Mucosa of rectum (tissue), 2 donors: ENCODE measurements at regions not wholly inside any gene's neighbourhood (a gene's known extent, or its start where the extent isn't known, plus 50 kb on each side); places are given as distances from the start of the nearest gene placed in this dataset.

Source experiments
- H3K27ac ChIP-seq, 2 donors: one replicate each; pipeline ENCODE4 v1.7.0; 2013; ENCODE audit warnings: inconsistent platforms in 2 of 2, low read depth in 2 of 2, low read length in 2 of 2
- H3K27me3 ChIP-seq, 2 donors: one replicate each; pipeline ENCODE4 v1.7.0; 2013; ENCODE audit warnings: low read length in 2 of 2; ENCODE audit not compliant: control insufficient read depth in 2 of 2, insufficient read depth in 2 of 2
- H3K36me3 ChIP-seq, 2 donors: one replicate each; pipeline ENCODE4 v1.7.0; 2013; ENCODE audit warnings: low read length in 2 of 2; ENCODE audit not compliant: control insufficient read depth in 2 of 2, insufficient read depth in 2 of 2
- H3K4me1 ChIP-seq, 2 donors: one replicate each; pipeline ENCODE4 v1.7.0; 2013; ENCODE audit warnings: low read length in 2 of 2, mild to moderate bottlenecking in 1 of 2; ENCODE audit not compliant: control insufficient read depth in 2 of 2, insufficient read depth in 2 of 2
- H3K4me3 ChIP-seq, 2 donors: one replicate each; pipeline ENCODE4 v1.7.0; 2013; ENCODE audit warnings: low read length in 2 of 2
- H3K9ac ChIP-seq, 2 donors: one replicate each; pipeline ENCODE4 v1.7.0; 2013; ENCODE audit warnings: low read length in 2 of 2, low read depth in 1 of 2, mild to moderate bottlenecking in 1 of 2
- H3K9me3 ChIP-seq, 2 donors: one replicate each; pipeline ENCODE4 v1.7.0; 2013; ENCODE audit warnings: low read length in 2 of 2; ENCODE audit not compliant: control insufficient read depth in 2 of 2
- donor health status: healthy.
- donor health status: Normal muscosa, but diverticular disease.

DNA sequence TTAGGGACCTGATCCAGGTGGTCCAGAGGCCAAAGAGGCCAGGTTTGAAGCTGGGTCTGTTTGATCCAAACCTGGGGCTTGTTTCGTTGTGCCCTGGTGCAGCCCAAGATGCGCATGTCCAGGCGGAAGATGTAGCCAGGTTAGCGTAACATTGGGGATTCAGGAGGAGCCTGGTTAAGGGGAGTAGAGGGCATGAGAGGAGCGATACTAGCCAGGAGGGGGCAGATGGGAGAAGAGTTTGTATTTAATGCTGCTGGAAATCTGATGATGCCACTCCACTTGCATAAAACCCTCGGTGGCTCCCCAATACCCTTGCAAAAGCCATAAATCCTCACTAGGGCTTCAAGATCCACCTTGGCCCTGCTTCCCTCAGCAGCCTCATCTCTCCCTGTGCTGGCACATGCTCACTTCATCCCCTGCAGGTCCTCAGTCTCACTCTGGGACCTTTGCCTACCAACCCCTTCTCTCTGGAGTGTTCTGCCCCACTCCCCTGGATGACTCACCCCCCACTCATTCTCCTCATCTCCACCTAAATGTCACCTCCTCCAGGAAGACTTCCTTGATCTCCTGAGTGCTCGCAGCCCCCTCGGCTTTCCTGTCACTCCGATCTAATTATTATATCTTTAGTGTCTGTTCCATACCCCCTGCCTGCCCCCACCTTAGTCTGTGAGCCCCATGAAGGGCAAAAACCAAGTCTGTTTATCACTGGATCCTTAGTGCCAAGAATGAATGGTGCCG, 95.9 kb downstream of the MIAT start:
- no peak overlapping the region for H3K27ac ChIP-seq
- no peaks in the 10 kb centered on the region for H3K9me3 ChIP-seq
- no peak overlapping the region for H3K4me3 ChIP-seq
- peaks cover 0 to 3% of the 10 kb centered on the region in 2 donors for H3K4me1 ChIP-seq
- H3K9ac ChIP-seq, result no peak overlapping the region
- no peaks in the 10 kb centered on the region for H3K27me3 ChIP-seq
- H3K36me3 ChIP-seq, result no peaks in the 10 kb centered on the region

DNA sequence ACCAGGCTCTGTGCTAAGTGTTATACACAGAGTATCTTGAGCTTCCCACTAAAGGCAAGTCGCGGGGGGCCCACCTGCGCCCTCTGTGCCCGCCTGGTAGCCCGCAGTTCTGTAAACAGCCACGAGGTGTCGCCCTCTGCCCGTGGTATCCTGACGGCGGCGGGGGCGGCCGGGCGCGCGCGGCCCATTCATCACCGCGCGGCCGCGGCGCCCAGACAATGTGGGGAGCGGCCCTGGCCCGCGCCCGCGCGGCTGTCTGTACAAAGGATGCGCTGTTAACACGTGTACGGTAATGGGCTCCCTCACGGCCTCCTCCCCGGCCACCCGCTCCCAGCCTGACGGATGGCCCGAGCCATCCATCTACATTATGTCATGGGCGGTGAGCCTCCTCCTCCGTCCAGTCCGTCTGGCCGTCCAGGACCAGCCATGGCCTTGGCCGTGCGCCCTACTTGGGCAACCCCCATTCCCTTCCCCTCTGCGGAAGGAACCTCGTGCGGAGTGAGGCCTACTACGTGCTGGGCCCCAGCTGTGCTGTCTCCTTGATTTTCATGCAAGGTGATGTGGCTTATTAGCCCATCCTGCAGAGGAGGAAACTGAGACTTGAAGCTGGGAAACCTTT, 99.4 kb downstream of the MIAT start:
- no peaks in the 10 kb centered on the region for H3K9me3 ChIP-seq
- no peak overlapping the region for H3K27ac ChIP-seq
- no peak overlapping the region for H3K4me3 ChIP-seq
- H3K9ac ChIP-seq, result no peak overlapping the region
- peaks cover 0 to 3% of the 10 kb centered on the region in 2 donors for H3K4me1 ChIP-seq
- H3K27me3 ChIP-seq, result no peaks in the 10 kb centered on the region
- no peaks in the 10 kb centered on the region for H3K36me3 ChIP-seq

DNA sequence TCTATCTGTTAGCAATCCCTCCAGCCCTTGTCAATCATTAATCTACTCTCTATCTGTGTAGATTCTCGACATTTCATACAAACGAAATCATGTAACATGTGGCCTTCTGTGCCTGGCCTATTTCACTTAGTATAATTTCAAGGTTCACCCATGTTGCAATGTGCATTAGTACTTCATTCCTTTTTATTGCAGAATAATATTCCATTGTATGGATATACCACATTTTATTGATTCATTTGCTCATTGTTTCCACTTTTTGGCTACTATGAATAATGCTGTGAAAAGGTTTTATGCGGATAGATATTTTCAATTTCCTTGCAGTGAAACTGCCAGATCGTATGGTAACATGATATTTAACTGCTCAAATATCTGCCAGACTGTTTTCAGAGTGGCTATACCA, 100.1 kb downstream of the MIAT start:
- Histone ChIP-seq H3K27ac (no peak overlapping the region), H3K4me3 (no peak overlapping the region), H3K9me3 (no peaks in the 10 kb centered on the region), H3K4me1 (peaks cover 0 to 3% of the 10 kb centered on the region in 2 donors), H3K27me3 (no peaks in the 10 kb centered on the region), H3K36me3 (no peaks in the 10 kb centered on the region), H3K9ac (no peak overlapping the region)

DNA sequence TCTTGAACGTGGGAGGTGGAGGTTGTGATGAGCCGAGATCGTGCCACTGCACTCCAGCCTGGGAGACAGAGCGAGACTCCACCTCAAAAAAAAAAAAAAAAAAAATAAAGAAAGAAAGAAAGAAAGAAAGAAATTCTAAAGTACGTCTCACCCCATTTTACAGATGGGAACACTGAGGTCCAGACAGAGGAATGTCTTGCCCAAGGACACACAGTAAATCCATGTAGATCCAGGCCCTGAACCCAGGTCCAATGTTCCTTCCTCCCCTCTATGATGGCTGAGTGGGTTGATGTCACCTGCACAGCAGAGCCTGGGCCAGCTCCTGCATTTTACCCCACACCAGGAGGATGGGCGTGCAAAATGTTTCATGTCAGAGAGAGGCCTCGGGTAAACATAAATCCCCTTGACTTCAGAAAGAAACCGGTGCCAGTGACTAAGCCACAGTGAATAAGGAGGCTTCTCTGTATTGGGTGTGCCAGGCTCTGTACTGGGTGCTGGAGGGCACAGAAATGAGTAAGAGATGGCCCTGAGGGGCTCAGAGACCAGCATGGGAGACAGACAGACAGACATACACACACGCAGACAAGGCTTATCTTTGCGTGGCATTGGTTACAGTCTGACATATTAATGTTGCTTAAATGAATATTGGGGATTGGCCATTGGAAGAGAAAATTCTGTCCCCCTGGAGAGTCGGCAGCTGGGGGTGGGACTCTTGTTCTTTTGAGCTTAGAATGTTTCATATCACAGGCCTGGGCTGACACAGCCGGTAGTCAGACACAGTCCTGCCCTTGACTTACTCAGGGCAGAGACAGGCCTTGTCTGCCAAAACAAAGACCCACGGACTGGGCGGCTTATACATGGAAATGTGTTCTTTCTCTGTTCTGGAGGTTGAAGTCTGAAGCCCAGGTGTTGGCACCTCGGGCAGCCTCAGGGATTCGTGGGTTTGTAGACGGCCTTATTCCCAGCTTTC, 105.4 kb downstream of the MIAT start:
- no peak overlapping the region for H3K9ac ChIP-seq

DNA sequence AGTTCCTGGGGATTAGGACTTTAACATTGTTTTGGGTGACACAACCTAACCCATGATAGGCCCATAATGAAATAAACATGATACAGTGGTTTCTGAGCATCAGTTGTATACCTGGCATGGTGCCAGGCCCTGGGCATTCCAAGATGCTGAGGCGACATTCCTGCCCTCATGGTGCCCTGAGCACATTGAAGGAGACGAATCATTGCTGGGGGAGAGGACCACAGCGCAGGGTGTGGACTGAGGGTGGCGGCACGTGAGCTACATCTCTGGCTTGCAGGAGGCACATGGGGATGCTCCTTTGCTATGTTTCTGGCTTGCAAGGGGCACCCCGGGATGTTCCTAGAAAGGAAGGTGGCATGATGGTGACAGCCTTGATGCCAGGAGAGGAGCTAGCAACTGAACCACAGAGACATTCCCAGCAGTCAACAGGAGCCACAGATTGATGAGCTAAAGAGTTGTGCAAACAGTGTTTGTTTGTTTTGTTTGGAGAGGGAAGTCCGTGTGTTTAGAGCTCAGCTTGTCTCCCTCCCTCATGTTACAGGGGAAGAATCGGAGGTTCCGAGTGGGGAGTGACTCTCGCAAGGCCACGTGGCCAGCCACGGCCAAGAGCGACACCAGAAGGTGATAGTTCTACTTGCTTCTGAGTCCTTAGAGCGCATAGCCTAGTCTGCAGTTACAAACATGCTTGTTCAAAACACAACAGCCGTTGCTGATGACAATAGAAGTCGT, 106.4 kb downstream of the MIAT start:
- Histone ChIP-seq H3K27ac (no peak overlapping the region), H3K4me3 (no peak overlapping the region)

More for the DNA sequence above, 105.4 kb downstream of the MIAT start:
- no peaks in the 10 kb centered on the region for H3K4me1 ChIP-seq
- peaks cover 0 to 2% of the 10 kb centered on the region in 2 donors for H3K36me3 ChIP-seq
- H3K27me3 ChIP-seq, result no peaks in the 10 kb centered on the region
- no peak overlapping the region for H3K4me3 ChIP-seq
- H3K27ac ChIP-seq, result no peak overlapping the region
- H3K9me3 ChIP-seq, result no peaks in the 10 kb centered on the region

DNA sequence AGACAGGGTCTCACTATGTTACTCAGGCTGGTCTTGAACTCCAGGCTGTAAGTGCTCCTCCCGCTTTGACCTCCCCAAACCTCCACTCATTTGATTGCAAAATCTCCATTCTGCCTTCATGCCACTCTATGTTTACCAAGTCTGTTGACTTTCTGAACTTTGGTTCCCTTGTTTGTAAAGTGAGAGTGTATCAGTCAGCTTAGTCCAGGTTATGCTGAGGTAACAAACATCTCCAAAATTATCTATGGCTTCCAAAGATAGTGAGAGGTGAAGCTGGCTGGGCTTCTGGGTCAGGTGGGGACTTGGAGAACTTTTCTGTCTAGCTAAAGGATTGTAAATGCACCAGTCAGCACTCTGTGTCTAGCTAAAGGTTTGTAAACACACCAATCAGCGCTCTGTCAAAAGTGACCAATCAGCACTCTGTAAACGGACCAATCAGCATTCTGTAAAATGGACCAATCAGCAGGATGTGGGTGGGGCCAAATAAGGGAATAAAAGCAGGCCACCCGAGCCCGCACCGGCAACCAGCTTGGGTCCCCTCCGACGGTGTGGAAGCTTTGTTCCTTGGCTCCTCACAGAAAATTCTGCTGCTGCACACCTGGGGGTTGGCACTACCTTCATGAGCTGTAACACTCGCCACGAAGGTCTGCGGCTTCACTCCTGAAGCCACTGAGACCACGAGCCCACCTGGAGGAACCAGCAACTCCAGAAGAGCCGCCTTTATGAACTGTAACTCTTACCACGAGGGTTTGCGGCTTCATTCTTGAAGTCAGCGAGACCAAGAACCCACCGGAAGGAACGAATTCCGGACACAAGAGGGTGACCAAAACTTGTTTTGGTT, 109.3 kb downstream of the MIAT start:
- no peaks in the 10 kb centered on the region for H3K27me3 ChIP-seq
- H3K36me3 ChIP-seq, result peaks cover 0 to 2% of the 10 kb centered on the region in 2 donors
- no peak overlapping the region for H3K4me3 ChIP-seq
- H3K9me3 ChIP-seq, result no peaks in the 10 kb centered on the region
- no peaks in the 10 kb centered on the region for H3K4me1 ChIP-seq
- no peak overlapping the region for H3K9ac ChIP-seq
- H3K27ac ChIP-seq, result no peak overlapping the region

More for the DNA sequence above, 106.4 kb downstream of the MIAT start:
- H3K27me3 ChIP-seq, result no peaks in the 10 kb centered on the region
- H3K4me1 ChIP-seq, result no peaks in the 10 kb centered on the region
- H3K9ac ChIP-seq, result no peak overlapping the region
- peaks cover 0 to 2% of the 10 kb centered on the region in 2 donors for H3K36me3 ChIP-seq
- no peaks in the 10 kb centered on the region for H3K9me3 ChIP-seq

DNA sequence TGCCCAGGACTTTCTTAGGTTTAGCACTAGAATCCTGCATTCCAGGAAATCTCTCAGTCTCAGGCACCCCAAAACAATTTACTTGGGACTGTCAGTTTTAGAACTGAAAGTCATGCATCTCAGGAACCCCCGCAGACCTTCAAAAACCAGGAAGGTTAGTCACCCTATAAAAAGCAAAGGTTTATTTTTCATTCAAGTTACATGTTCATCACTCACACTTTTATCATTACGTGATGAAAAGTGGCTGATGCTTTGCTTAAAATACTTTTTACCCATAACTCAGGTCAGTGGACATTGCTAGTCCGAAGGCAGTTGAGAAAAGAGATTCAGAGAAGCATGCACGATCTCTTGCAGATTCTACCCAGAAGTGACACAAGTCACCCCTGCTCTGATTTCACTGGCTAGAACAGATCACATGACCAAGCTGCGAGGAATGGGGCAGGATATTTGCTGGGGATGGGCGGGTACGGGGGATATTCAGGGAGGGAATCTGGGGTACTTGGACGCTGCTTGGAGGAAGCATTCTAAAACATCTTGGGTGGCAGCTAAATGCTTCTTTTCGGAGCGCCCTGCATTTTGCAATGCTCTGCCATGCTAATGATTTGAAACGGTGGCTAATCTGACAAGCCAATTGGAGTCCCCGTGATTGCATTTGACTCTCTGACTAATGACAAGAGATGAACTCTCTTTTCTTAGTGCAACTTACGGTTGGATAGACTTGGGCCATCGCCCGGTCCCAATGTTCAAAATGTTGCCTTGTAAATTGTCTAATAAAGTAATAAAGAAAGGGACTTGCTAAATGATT, 110.2 kb downstream of the MIAT start:
- Histone ChIP-seq H3K36me3 (peaks cover 0 to 2% of the 10 kb centered on the region in 2 donors), H3K27me3 (no peaks in the 10 kb centered on the region), H3K9ac (no peak overlapping the region), H3K4me1 (no peaks in the 10 kb centered on the region), H3K9me3 (no peaks in the 10 kb centered on the region), H3K4me3 (no peak overlapping the region), H3K27ac (no peak overlapping the region)

DNA sequence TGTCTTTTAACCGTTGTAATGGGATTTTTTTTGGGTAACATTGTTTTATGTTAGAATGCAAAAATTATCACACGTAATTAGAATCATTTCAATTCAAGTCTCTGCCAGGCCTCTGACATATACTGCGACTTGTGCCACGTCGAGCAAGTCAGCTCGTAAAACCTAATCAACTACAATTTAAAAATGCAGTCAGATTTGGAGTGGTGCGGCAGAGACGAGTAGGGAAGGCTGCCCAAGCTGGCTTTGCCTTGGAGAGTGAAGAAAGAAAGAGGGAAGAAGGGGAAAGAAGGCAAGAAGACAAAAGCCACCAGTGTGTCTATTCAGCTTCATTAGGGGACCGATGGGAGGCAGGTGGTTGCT, 110.7 kb downstream of the MIAT start:
- Histone ChIP-seq H3K27me3 (no peaks in the 10 kb centered on the region), H3K9me3 (no peaks in the 10 kb centered on the region), H3K4me1 (no peaks in the 10 kb centered on the region), H3K36me3 (peaks cover 0 to 2% of the 10 kb centered on the region in 2 donors), H3K4me3 (no peak overlapping the region), H3K9ac (no peak overlapping the region), H3K27ac (no peak overlapping the region)
